SK-N-SH (cell line): ENCODE measurements at regions not wholly inside any gene's neighbourhood (a gene's known extent, or its start where the extent isn't known, plus 50 kb on each side); places are given as distances from the start of the nearest gene placed in this dataset.

Experiments
- CTCF ChIA-PET: fragments of 300-600, 350-600 bp; formaldehyde crosslinking; extraction: SDS; loops from one replicate; lab custom pipeline; 2021; lab: Yijun Ruan, JAX
- POLR2A ChIA-PET: fragments of 350-600 bp; sonication (Branson Sonifier 250); formaldehyde crosslinking; extraction: SDS; loops from one replicate; lab custom pipeline; 2020; ENCODE audit warnings: antibody characterized with exemption, inconsistent platforms; lab: Yijun Ruan, JAX
- DNase-seq: peaks from one replicate; pipeline ENCODE4 v3.0.0; 2012
- H2AFZ ChIP-seq: fragments of 200-600 bp; sonication (generic); 2 replicates; pipeline ENCODE4 v1.8.1; 2016; ENCODE audit warnings: antibody characterized with exemption, mild to moderate bottlenecking, low read depth
- H3F3A ChIP-seq: fragments of 200-600 bp; sonication (generic); replicated peaks from 2 replicates; pipeline ENCODE3; 2016; ENCODE audit warnings: antibody characterized with exemption, mild to moderate bottlenecking; ENCODE audit not compliant: insufficient read depth
- H3K27ac ChIP-seq, 2 experiments: fragments of 200-500 bp in 1 of 2; fragments of 200-600 bp in 1 of 2; sonication (Bioruptor generic) in 1 of 2; sonication (generic), shearing (Covaris generic) in 1 of 2; 2 replicates each; pipeline versions ENCODE4 v1.5.1 to v1.6.1; 2014 to 2016; ENCODE audit warnings: low read depth in 2 of 2, inconsistent platforms in 1 of 2, low read length in 1 of 2, mild to moderate bottlenecking in 1 of 2, mixed read lengths in 1 of 2
- H3K27me3 ChIP-seq: fragments of 200-600 bp; sonication (generic), shearing (Covaris generic); 2 replicates; pipeline ENCODE4 v1.6.1; 2016; ENCODE audit warnings: mixed run types; ENCODE audit not compliant: insufficient read depth
- H3K36me3 ChIP-seq, 2 experiments: fragments of 200-500 bp in 1 of 2; fragments of 200-600 bp in 1 of 2; sonication (Bioruptor generic) in 1 of 2; sonication (generic) in 1 of 2; replicated peaks in 1 of 2; 2 replicates each; pipeline versions ENCODE3 to v1.5.1; 2014 to 2016; ENCODE audit warnings: low read length in 1 of 2, mild to moderate bottlenecking in 1 of 2; ENCODE audit not compliant: insufficient read depth in 2 of 2, control insufficient read depth in 1 of 2
- H3K4me1 ChIP-seq, 2 experiments: fragments of 200-500 bp in 1 of 2; fragments of 200-600 bp in 1 of 2; sonication (Bioruptor generic) in 1 of 2; sonication (generic), shearing (Covaris generic) in 1 of 2; 2 replicates each; pipeline versions ENCODE4 v1.5.1 to v1.6.1; 2014 to 2016; ENCODE audit warnings: low read depth in 1 of 2, low read length in 1 of 2, mixed run types in 1 of 2; ENCODE audit not compliant: insufficient read depth in 2 of 2, control insufficient read depth in 1 of 2
- H3K4me2 ChIP-seq: fragments of 200-600 bp; sonication (generic), shearing (Covaris generic); 2 replicates; pipeline ENCODE4 v1.6.1; 2017; ENCODE audit warnings: mixed run types
- H3K4me3 ChIP-seq, 2 experiments: fragments of 200-500 bp in 1 of 2; fragments of 200-600 bp in 1 of 2; sonication (Bioruptor generic) in 1 of 2; sonication (generic), shearing (Covaris generic) in 1 of 2; 2 replicates each; pipeline versions ENCODE4 v1.5.1 to v1.8.1; 2014 to 2016; ENCODE audit warnings: low read depth in 2 of 2, inconsistent platforms in 1 of 2, low read length in 1 of 2, mild to moderate bottlenecking in 1 of 2, mixed read lengths in 1 of 2, moderate library complexity in 1 of 2
- H3K79me2 ChIP-seq: fragments of 200-600 bp; sonication (generic); 2 replicates; pipeline ENCODE4 v1.8.1; 2017; ENCODE audit warnings: mild to moderate bottlenecking; ENCODE audit not compliant: insufficient read depth
- H3K9ac ChIP-seq: fragments of 200-600 bp; sonication (generic); 2 replicates; pipeline ENCODE4 v1.6.1; 2017; ENCODE audit warnings: mixed run types
- H3K9me2 ChIP-seq: fragments of 200-600 bp; sonication (generic); 2 replicates; pipeline ENCODE4 v1.6.1; 2017; ENCODE audit warnings: mixed run types
- H3K9me3 ChIP-seq: fragments of 200-600 bp; sonication (generic); 2 replicates; pipeline ENCODE4 v1.6.1; 2017; ENCODE audit warnings: mixed run types, mild to moderate bottlenecking, moderate library complexity
- H4K20me1 ChIP-seq: fragments of 200-600 bp; sonication (generic); 2 replicates; pipeline ENCODE4 v1.6.1; 2017; ENCODE audit warnings: mild to moderate bottlenecking, mixed run types; ENCODE audit not compliant: insufficient read depth
- CHD2 ChIP-seq: fragments of 150-350 bp; IDR thresholded peaks from 2 replicates; pipeline ENCODE4 v1.6.1; 2018; ENCODE audit warnings: low read length; ENCODE audit not compliant: partially characterized antibody
- EP300 ChIP-seq, 2 experiments: IDR thresholded peaks; 2 replicates each; pipeline versions ENCODE4 v1.4.0 to v1.6.1; 2012; ENCODE audit warnings: borderline replicate concordance in 1 of 2, low read depth in 1 of 2, low read length in 1 of 2
- FOSL2 ChIP-seq: IDR thresholded peaks from 2 replicates; pipeline ENCODE4 v1.4.0; 2012; ENCODE audit warnings: low read depth, mild to moderate bottlenecking, moderate library complexity, borderline replicate concordance
- FOXM1 ChIP-seq: IDR thresholded peaks from 2 replicates; pipeline ENCODE4 v1.4.0; 2012; ENCODE audit warnings: low read depth, mild to moderate bottlenecking
- GATA2 ChIP-seq: sonication (generic); formaldehyde crosslinking; IDR thresholded peaks from 2 replicates; pipeline ENCODE4 v1.5.0; 2020; ENCODE audit warnings: mild to moderate bottlenecking, missing genetic modification reagents
- IRF3 ChIP-seq: fragments of 150-350 bp; IDR thresholded peaks from 2 replicates; pipeline ENCODE4 v1.6.1; 2016; ENCODE audit warnings: mild to moderate bottlenecking, low read depth, low read length
- MEF2A ChIP-seq: IDR thresholded peaks from 2 replicates; pipeline ENCODE4 v1.4.0; 2012; ENCODE audit warnings: low read depth, borderline replicate concordance
- NFIC ChIP-seq: IDR thresholded peaks from 2 replicates; pipeline ENCODE4 v1.4.0; 2012; ENCODE audit warnings: borderline replicate concordance
- NRF1 ChIP-seq: IDR thresholded peaks from 2 replicates; pipeline ENCODE4 v1.6.1; 2012; ENCODE audit warnings: low read depth, mild to moderate bottlenecking, low read length
- PBX3 ChIP-seq: IDR thresholded peaks from 2 replicates; pipeline ENCODE4; 2012
- POLR2AphosphoS5 ChIP-seq: IDR thresholded peaks from 2 replicates; pipeline ENCODE4 v1.6.1; 2012; ENCODE audit warnings: low read depth, low read length
- REST ChIP-seq: IDR thresholded peaks from 2 replicates; pipeline ENCODE4 v1.6.1; 2012; ENCODE audit warnings: mild to moderate bottlenecking, low read depth, low read length, moderate library complexity
- RFX5 ChIP-seq: IDR thresholded peaks from 2 replicates; pipeline ENCODE4 v1.6.1; 2012; ENCODE audit warnings: mild to moderate bottlenecking, improper control_type of control experiment, low read length
- RXRA ChIP-seq: IDR thresholded peaks from 2 replicates; pipeline ENCODE4 v1.4.0; 2012; ENCODE audit warnings: low read depth, mild to moderate bottlenecking, borderline replicate concordance
- SIN3A ChIP-seq: IDR thresholded peaks from 2 replicates; pipeline ENCODE4 v1.6.1; 2012; ENCODE audit warnings: low read depth, mild to moderate bottlenecking, low read length, moderate library complexity, borderline replicate concordance
- USF1 ChIP-seq: IDR thresholded peaks from 2 replicates; pipeline ENCODE4 v1.4.0; 2012; ENCODE audit warnings: low read depth, borderline replicate concordance
- USF2 ChIP-seq: fragments of 150-350 bp; IDR thresholded peaks from 2 replicates; pipeline ENCODE4 v1.6.1; 2017; ENCODE audit warnings: antibody characterized with exemption, low read length, low read depth, borderline replicate concordance
- WGBS: methylation state at CpG from one replicate; pipeline ENCODE4 v1.1.6; 2017; ENCODE audit warnings: low lambda C conversion rate; 5-methylcytosine and 5-hydroxymethylcytosine counted together
- TF ChIP-seq, protein P1 (sequence below): fragments of 200-600 bp; sonication (generic); IDR thresholded peaks from 2 replicates; pipeline ENCODE4 v1.6.1; 2017; ENCODE audit warnings: antibody characterized with exemption, mild to moderate bottlenecking, moderate library complexity

GRCh38 chr20:1711266-1711665, 53.7 kb upstream of the SIRPG start:
- Histone ChIP-seq H3F3A (no peaks in the 10 kb centered on the region), H2AFZ (no peak overlapping the region), H3K79me2 (no peaks in the 10 kb centered on the region), H3K9me2 (no peaks in the 10 kb centered on the region), H3K27ac (no peak overlapping the region), H3K9ac (no peak overlapping the region), H3K4me3 (no peak overlapping the region), H3K9me3 (no peaks in the 10 kb centered on the region), H3K36me3 (no peaks in the 10 kb centered on the region), H3K4me2 (no peak overlapping the region), H3K27me3 (peaks cover 8% of the 10 kb centered on the region; the same call in 1 of the 2 replicates), H3K4me1 (no peaks in the 10 kb centered on the region; a peak in 1 of 4 replicates), H4K20me1 (no peaks in the 10 kb centered on the region)
- TF ChIP-seq USF1 (no peak), REST (no peak), FOXM1 (no peak), MEF2A (no peak), POLR2AphosphoS5 (no peak)
- 54% methylated on average over 11 of the region's 11 CpGs for WGBS
- POLR2A ChIA-PET = no interaction called here
- DNase-seq = no peak
- CTCF ChIA-PET = interaction anchor here (0.7 kb wide), 1 partner anchor 283 kb away, joined by 3 read pairs; no protein-coding TSS in a partner anchor

DNA sequence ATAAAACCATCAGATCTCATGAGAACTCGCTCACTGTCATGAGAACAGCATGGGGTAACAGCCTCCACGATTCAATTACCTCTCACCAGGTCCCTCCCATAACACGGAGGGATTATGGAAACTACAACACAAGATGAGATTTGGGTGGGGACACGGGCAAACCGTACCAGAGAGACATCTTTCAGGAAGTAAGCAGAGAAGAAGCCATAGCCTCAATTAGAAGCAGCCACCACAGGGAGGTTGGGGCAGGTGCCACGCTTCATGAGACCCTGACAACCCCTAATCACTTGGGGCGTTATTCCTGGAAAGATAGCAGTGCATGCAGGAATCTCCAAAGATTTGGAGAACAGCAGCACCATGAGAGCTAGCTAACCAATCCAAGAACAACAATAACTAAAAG, 52.9 kb upstream of the SIRPG start:
- Histone ChIP-seq H3K79me2 (no peaks in the 10 kb centered on the region), H3K9ac (no peak overlapping the region), H3K27ac (no peak overlapping the region), H3K4me2 (no peak overlapping the region), H3K36me3 (no peaks in the 10 kb centered on the region), H3K4me3 (no peak overlapping the region), H3K27me3 (peaks cover 8% of the 10 kb centered on the region; the same call in 1 of the 2 replicates), H2AFZ (no peak overlapping the region), H4K20me1 (no peaks in the 10 kb centered on the region), H3K9me2 (no peaks in the 10 kb centered on the region), H3K4me1 (no peaks in the 10 kb centered on the region; a peak in 1 of 4 replicates), H3K9me3 (no peaks in the 10 kb centered on the region), H3F3A (no peaks in the 10 kb centered on the region)
- DNase-seq = no peak
- ChIA-PET CTCF (interaction anchor here (0.7 kb wide), 1 partner anchor 282 kb away, joined by 3 read pairs; no protein-coding TSS in a partner anchor), POLR2A (no interaction called here)
- WGBS = 16% methylated on average over 7 of the region's 7 CpGs
- TF ChIP-seq USF2 (no peak), NFIC (no peak), CHD2 (no peak), RFX5 (no peak), FOXM1 (no peak), GATA2 (CRISPR knock-in tag) (no peak), POLR2AphosphoS5 (no peak), PBX3 (no peak), RXRA (no peak), FOSL2 (no peak), NRF1 (no peak), SIN3A (no peak), IRF3 (no peak), EP300 (IDR thresholded peaks at IDR 0.05; ENCODE audit: borderline replicate concordance in 1 of 2, low read depth in 1 of 2, low read length in 1 of 2) (no peak)
- TF ChIP-seq, protein P1, sequence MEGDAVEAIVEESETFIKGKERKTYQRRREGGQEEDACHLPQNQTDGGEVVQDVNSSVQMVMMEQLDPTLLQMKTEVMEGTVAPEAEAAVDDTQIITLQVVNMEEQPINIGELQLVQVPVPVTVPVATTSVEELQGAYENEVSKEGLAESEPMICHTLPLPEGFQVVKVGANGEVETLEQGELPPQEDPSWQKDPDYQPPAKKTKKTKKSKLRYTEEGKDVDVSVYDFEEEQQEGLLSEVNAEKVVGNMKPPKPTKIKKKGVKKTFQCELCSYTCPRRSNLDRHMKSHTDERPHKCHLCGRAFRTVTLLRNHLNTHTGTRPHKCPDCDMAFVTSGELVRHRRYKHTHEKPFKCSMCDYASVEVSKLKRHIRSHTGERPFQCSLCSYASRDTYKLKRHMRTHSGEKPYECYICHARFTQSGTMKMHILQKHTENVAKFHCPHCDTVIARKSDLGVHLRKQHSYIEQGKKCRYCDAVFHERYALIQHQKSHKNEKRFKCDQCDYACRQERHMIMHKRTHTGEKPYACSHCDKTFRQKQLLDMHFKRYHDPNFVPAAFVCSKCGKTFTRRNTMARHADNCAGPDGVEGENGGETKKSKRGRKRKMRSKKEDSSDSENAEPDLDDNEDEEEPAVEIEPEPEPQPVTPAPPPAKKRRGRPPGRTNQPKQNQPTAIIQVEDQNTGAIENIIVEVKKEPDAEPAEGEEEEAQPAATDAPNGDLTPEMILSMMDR = no peak
